Psoas muscle (tissue), 7 donors: ENCODE measurements at regions not wholly inside any gene's neighbourhood (a gene's known extent, or its start where the extent isn't known, plus 50 kb on each side); places are given as distances from the start of the nearest gene placed in this dataset.

Experiments used
- ATAC-seq, 4 donors: fragments of 200-7000 bp; cut with Tn5 transposase; one replicate each; pipeline ENCODE4 v1.9.1; 2020; ENCODE audit warnings: moderate library complexity in 3 of 4, mild to moderate bottlenecking in 2 of 4
- DNase-seq, 2 donors: peaks; one replicate each; pipeline ENCODE4 v3.0.0-alpha.2; 2020
- H3K27ac ChIP-seq: fragments of 200-600 bp; one replicate; pipeline ENCODE4 v1.8.0; 2022
- H3K27me3 ChIP-seq, 3 donors: fragments of 200-600 bp in 1 of 3; one replicate each; pipeline versions ENCODE4 v1.6.1 to v1.8.0; 2013 to 2022; ENCODE audit warnings: low read length in 2 of 3, mild to moderate bottlenecking in 2 of 3, moderate library complexity in 1 of 3; ENCODE audit not compliant: insufficient read depth in 3 of 3
- H3K36me3 ChIP-seq, 2 donors: fragments of 200-600 bp in 1 of 2; one replicate each; pipeline versions ENCODE4 v1.6.1 to v1.8.0; 2013 to 2022; ENCODE audit warnings: low read depth in 1 of 2, mild to moderate bottlenecking in 1 of 2, moderate library complexity in 1 of 2; ENCODE audit not compliant: insufficient read depth in 1 of 2
- H3K4me1 ChIP-seq: fragments of 200-600 bp; one replicate; pipeline ENCODE4 v1.8.0; 2022
- H3K4me3 ChIP-seq: fragments of 200-600 bp; one replicate; pipeline ENCODE4 v1.8.0; 2022; ENCODE audit warnings: mild to moderate bottlenecking
- H3K9me3 ChIP-seq: fragments of 200-600 bp; one replicate; pipeline ENCODE4 v1.8.0; 2022
- WGBS, 3 donors: extraction: QIAGEN DNeasy Blood & Tissue Kit; methylation state at CpG; one replicate each; pipeline versions ENCODE4 v1.1.6 to v1.1.7; 2013; 5-methylcytosine and 5-hydroxymethylcytosine counted together
- intact Hi-C, 2 donors: fragments of 100-400 bp; cut with DNase I; formaldehyde crosslinking; loops; one replicate each; pipeline versions ENCODE4 v1.11.0 to v1.14.2; 2022
- TF ChIP-seq, protein P1 (sequence below): fragments of 200-600 bp; IDR thresholded peaks from one replicate; pipeline ENCODE4 v1.8.0; 2022; ENCODE audit warnings: antibody characterized with exemption
- donor health status: healthy with polysubstance abuse.
- donor health status: DM: no; HTN: no; CAD: no; lungs with moderate emphysema.
- donor health status: Bipolar disorder and iron deficiency.
- donor health status: healthy.
- donor health status: DM: yes; HTN: yes; CAD: no.
- donor health status: DM: no; HTN: no; CAD: no.
- donor health status: DM: yes; HTN: yes; CAD: no.

DNA sequence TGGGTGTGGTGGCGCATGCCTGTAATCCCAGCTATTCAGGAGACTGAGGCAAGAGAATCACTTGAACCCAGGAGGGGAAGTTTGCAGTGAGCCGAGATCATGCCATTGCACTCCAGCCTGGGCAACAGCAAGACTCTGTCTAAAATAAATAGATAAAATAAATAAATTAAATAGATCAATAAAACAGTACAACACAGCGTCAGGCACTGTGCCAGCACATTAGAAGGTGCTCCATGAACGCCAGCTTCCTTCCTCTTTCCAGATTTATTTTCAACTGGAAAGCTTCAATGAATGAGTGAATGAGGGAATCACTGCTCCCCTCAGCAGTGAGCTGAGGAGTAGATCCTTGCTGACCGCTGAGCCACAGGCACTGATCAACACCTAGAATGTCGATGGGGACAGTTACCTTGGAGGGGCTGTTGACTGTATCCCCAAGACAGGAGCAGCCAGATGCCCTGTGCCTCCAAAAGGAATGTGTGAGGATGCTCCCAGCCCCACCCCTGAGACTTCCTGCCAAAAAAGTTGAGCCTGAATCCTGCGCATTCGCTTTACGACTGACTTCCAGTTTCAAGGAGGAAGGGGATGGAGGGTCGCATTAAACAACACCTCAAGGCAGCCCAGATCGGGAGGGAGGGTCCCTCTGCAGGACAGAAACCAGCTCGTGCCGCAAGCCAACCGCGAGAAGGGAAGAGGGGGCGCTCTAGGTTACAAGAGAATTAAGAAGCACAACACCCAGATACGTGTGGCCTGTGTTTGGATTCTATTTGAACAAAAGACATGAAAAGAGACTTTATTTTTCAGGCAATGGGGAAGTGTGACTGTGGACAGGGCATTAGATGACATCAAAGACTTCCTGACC, 54.0 kb upstream of the CNOT6 start:
- Histone ChIP-seq H3K4me3 (no peak overlapping the region), H3K36me3 (no peaks in the 10 kb centered on the region), H3K27me3 (peaks cover 0 to 4% (median 2%) of the 10 kb centered on the region in 3 donors), H3K4me1 (no peaks in the 10 kb centered on the region), H3K27ac (no peak overlapping the region), H3K9me3 (peaks cover 9% of the 10 kb centered on the region)
- intact Hi-C loops, result no loop called here
- ATAC-seq, result no peak
- no peak for DNase-seq
- WGBS, 3 donors, result 34 to 36% (median 35%) methylated on average over 17 of the region's 17 CpGs
- TF ChIP-seq, protein P1, sequence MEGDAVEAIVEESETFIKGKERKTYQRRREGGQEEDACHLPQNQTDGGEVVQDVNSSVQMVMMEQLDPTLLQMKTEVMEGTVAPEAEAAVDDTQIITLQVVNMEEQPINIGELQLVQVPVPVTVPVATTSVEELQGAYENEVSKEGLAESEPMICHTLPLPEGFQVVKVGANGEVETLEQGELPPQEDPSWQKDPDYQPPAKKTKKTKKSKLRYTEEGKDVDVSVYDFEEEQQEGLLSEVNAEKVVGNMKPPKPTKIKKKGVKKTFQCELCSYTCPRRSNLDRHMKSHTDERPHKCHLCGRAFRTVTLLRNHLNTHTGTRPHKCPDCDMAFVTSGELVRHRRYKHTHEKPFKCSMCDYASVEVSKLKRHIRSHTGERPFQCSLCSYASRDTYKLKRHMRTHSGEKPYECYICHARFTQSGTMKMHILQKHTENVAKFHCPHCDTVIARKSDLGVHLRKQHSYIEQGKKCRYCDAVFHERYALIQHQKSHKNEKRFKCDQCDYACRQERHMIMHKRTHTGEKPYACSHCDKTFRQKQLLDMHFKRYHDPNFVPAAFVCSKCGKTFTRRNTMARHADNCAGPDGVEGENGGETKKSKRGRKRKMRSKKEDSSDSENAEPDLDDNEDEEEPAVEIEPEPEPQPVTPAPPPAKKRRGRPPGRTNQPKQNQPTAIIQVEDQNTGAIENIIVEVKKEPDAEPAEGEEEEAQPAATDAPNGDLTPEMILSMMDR, result no peak

DNA sequence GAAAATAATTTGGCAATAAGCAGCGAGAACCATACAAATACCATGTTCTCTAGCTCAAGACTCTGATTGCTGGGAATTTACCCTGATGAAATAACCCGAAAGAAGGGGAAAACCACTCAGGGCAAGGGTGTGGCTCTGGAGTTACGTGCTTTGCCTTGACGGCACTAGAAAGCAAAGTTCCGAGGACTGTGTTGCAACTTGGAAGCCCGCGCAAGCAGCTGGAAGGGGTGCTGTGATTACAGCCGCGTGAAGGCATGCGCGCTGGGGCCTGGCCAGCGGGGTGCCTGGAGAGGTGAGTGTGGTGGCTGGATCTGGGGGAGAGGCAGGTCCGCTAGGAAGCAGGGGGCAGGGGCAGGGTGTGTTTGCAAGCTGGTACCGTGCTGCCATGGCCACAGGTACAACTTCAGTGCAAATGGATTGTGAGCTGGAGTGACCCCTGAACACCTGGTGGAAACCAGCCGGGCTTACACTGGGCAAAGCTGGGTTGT, 52.6 kb upstream of the CNOT6 start:
- Histone ChIP-seq H3K27me3 (peaks cover 0 to 2% (median 0%) of the 10 kb centered on the region in 3 donors), H3K4me3 (no peak overlapping the region), H3K9me3 (peaks cover 9% of the 10 kb centered on the region), H3K4me1 (no peaks in the 10 kb centered on the region), H3K36me3 (no peaks in the 10 kb centered on the region), H3K27ac (no peak overlapping the region)
- DNase-seq (peak; percentile 46 to 76), ATAC-seq (no peak)
- intact Hi-C loops, result no loop called here
- TF ChIP-seq, protein P1, result no peak
- 41 to 61% (median 42%) methylated on average over 15 of the region's 15 CpGs for WGBS, 3 donors
